Renal pelvis (tissue), 1 donor: ENCODE measurements at regions not wholly inside any gene's neighbourhood (a gene's known extent, or its start where the extent isn't known, plus 50 kb on each side); places are given as distances from the start of the nearest gene placed in this dataset.
A peak's percentile ranks its signal among the peaks of the same experiment; 100 is the strongest.

Source experiments
- DNase-seq: peaks from one replicate; pipeline ENCODE4 v3.0.0-alpha.2; 2013

DNA sequence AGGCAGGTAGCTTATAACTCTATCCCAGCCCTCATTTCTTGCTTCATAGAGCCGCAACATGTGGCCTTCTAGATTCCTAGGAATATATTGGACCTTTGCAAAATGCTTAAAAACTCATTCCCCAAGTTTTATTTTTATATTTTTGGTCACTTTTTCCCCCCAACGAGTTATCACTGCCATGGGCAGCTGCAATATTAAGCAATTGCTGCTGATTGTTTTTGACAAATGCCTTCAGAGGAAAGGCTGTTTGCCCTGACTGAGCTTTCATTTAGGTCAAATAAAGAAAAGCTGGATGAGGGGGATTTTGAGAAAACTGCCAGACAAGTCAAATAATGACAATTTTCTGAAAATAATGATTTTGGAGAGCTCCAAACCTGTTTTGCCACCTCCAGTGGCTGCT, 976.9 kb upstream of the MBL2 start:
- no peak for DNase-seq

DNA sequence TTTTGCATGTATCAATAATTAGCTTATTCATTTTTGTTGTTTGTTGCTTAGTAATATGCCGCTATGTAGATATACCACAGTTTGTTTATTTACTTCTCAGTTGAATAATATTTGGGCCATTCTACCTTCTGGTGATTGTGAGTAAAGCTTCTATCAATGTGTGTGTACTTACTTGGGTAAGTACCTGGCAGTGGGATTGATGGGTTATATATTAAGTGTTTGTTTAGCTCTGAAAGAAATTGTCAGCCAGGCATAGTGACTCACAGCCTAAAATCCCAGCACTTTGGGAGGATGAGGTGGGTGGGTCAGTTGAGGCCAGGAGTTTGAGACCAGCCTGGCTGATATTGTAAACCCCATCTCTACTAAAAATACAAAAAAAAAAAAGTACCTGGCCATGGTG, 975.7 kb upstream of the MBL2 start:
- DNase-seq, result no peak

DNA sequence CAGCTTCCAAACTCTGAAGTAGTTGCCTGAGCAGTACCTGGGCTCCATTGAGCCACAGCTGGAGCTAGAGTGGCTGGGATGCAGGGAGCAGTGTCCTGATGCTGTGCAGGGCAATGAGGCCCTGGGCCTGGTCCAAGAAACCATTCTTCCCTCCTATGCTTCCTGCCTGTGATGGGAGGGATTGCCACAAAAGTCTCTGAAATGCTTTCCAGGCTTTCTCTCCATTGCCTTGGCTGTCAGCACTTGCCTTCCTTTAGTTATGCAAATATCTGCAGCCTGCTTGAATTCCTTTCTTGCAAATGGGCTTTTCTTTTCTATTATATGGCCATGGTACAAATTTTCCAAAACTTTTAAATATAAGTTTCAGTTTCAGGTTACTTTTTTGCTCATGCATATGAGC, 972.2 kb upstream of the MBL2 start:
- DNase-seq, result no peak

DNA sequence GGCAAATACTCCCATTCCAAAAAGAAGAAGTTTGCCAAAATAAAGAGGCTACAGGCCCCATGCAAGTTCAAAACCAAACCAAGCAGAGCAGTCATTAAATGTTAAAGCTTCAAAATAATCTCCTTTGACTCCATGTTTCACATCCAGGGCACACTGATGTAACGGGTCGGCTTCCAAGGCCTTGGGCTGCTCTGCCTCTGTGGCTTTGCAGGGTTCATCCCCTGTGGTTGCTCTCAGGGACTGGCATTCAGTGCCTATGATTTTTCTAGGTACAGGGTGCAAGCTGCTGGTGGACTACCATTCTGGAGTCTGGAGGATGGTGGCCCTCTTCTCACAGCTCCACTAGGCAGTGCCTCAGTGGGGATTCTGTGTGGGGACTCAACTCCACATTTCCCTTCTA, 971.6 kb upstream of the MBL2 start:
- no peak for DNase-seq

DNA sequence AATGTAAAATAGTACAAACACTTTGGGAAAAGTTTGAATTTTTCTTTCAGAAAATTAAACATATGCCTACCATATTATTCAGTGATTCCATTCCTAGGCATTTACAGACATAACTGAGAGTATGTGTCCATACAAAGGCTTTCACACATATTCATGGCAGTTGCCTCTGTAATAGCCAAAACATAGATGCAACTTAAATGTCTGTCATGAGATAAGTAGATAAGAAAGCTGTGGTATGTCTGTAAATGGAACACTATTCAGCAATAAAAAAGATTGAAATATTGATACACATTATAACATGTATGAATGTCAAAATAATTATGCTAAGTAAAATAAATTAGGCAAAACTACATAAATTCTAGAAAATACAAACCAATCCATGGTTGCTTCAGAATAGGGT, 964.5 kb upstream of the MBL2 start:
- DNase-seq, result no peak

DNA sequence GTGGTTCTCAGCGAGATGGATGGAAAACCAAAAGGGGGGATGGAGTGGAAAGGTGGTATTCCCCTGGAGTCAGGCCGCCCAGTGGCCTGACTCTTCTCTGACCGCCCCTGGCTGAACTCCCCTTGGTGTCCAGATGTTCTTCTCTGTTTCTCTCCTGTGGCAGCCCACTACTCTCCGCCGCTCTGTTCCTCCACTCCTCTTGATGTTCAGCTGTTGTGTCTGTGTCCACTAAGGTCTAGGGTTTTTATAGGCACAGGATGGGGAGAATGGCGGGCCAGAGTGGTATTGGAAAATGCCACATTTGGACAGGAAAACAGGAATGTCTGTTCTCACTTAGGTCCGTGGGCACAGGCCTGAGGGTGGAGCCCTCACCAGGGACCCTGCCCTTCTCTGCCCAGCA, 954.3 kb upstream of the MBL2 start:
- no peak for DNase-seq

DNA sequence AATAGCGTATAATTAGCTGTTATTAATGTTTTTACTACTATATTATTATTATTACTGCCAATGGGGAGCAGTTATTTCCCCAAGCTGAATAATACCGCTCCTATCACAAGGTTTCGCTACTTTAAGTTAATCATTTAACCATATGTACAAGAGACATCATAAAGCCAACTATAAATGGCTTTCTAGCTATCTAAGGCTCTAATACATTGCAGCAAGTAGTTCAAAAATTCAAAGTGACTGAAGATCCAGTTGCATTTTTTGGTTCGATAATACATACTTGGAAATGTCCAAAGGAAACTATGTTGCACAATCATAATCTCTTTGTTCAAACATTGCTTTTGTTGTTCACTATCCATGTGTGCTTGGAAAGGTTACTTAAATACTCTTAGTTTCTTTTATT, 952.0 kb upstream of the MBL2 start:
- DNase-seq, result no peak

DNA sequence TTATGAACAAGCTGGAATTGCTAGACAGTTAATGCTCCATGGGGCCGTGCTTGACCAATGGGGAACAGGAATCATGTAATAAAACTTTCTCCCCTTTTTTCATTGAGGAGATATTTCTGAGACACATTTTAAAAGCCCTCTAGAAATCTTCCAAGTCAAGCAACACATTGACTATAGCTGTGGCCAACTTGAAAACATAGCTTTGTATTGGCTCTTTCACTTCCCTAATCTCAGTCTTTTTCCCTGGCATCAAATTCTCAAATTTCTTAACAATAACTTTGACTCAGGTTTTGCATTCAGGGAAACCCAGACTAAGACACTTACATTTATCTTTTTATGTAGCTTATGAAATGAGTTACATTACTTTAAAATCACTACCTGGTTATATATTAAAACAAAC, 947.1 kb upstream of the MBL2 start:
- DNase-seq, result no peak

DNA sequence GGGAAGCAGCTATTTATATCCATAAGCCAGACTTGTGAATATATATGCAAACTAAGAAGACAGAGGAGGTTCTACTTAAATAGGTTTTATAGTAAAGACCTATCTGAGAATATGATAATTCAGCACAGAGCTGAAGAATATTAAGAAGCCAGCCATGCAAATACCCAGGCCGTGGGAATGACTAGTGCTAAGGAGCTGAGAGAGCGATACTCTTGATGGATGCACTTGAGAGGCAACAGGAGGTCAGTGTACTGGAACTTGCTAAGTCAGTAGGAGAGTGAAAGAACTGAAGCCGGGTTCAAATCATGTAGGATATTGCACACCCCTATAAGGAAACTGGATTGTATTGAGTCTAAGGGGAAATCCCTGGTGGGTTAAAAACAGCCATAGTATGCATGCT, 943.6 kb upstream of the MBL2 start:
- DNase-seq, result no peak

DNA sequence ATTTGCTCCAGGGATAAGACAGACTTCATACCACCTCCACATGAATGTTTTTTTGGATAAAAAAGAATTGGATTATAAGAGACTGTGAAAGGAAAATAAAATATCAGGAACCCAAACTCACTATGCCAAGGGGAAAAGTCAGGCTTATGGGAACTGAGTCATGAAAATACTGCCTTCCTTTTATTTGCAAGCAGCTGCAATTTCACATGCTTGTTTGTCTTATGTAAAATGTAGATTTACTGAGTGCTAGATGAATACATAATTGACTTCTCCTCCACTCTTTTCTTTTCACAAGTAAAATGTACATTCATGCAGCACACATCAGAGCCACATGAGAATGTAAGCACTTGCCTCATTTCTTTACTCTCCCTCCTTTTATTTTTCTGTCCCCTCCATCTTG, 940.8 kb upstream of the MBL2 start:
- no peak for DNase-seq

DNA sequence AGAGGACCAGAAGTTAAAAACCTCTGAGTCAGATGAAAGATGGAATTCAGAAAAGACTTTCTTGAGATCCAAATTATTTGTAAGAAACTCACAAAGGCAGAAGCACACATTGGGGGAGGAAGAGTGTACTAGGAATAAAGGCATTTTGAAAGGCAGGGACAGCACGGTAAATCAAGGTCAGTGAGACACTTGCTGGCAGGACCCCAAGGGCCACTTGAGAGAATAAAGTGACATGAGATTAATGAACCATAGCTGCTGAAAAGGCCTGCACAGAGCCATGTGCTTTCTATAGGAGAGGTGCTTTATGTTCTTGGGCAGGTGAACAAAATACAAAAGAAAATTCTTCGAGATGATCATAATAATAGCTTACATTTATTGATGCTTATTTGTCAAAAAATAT, 929.9 kb upstream of the MBL2 start:
- DNase-seq, result peak; percentile 50

DNA sequence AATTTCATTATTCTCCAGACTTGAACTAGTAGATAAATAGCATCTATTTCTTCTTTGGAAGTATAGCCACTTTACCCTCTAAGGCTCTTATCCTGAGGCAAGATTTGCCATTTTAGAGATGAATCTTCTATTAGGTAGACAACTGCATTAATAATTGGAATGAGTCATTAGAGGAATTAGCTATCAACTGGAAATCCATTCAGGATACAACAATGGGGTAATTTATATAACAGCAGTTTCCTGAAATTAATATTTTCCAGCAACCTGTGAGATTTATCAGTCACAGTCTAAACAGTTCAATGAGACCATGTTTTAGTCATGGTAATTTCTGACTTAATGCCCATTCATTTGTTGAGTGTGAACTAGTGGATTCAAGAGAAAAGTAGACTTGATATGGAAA, 928.6 kb upstream of the MBL2 start:
- DNase-seq, result no peak

DNA sequence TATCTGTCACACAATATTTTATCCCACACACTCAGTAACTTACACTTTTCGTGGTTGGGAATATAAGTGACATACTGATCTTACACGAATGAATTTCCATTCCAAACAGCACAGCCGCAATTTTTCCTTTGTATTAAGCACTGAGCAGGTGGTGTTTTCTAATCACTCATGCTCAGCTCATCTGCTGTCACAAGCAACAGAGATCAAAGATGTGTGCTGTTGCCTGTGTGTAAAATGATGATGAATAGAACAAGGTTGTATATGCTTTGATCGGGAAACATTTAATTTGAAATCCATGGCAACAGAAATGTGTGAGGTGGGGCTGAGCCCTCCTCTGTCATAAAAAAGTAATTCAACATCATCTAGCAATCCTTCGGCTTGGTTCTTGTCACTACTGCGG, 927.7 kb upstream of the MBL2 start:
- DNase-seq, result no peak

DNA sequence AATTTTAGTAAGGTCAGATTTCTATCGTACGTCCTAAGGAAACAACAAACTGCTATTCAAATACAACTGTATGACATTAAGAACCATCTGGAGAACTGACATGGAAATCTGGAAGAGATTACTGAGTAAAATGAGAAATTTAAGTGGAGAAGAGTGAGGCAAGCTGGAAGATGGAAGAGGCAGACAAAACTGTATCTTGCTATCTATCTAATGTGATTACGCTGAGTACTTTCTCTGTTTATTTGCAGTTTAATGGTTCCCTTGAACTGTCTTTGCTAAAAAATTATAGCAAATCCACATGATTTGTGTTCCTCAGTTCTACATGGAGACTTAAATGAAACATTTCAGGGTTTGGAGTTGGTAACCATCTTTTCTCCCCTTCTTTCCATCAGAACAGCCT, 927.1 kb upstream of the MBL2 start:
- no peak for DNase-seq

DNA sequence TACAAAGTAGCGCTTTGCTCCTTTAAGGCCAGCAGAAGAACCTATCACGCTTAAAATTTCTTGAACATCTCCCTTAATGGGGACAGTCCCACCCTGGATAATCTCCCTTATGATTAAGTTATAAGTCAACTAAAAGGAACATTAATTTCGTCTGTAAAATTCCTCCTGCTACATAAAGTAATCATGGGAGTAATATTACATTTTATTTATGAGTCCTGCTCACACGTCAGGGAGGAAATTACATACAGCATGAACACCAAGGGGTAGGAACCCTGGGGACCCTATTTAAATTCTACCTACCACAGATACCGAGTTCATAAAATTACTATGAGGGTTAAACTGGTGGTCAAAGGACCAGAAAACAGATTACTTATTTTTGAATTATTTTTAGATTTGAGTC, 926.6 kb upstream of the MBL2 start:
- no peak for DNase-seq

DNA sequence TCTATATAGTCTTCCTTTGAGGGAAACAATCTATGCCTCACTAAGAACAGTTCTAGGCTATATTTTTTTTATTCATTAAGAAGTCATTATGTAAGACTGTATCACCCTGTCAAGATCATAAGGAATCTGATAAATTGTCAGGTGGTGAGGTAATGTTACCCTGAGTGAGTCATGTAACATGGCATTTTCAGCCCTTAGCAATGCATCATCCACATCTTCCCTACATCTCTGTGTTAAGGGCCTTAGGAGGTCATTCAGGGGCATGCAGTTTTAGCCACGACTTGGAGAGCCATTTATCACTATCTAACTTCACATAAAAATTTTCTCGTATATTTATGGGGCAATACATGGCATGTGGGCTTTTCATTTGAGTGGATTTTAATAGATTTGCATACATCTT, 924.5 kb upstream of the MBL2 start:
- no peak for DNase-seq

DNA sequence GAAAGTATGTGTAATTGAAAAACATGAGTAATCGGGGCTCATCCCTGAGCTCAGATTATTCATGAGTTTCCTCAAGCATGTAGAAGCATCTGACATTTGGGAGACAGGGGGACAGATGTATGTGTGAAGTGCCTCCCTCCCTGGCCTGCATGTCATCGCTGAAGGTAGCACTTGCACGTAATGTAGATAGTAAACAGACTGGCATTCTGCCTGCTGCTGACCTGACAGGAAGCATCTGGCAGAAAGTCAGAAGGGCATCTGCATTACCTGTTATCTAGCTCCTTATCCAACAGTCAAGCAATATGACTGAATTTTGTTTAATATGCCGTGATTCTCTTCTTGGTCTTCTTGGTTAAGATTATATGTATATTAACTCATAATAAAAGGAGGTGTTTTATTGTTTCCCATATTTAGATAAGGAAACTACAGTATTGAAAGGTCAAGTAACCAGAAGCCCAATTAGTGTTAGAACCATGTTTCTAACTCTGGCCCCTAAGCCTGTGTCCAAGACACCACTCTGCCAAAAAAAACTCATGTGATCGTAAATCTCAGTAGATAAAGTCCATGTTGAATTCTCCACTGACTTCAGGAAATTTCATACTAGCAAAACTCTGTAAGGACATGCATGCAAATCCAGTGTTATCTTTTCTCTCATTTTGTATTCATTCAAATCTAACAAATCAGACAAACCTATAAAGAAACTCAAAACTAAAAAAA, 918.1 kb upstream of the MBL2 start:
- DNase-seq, result peak; percentile 35

DNA sequence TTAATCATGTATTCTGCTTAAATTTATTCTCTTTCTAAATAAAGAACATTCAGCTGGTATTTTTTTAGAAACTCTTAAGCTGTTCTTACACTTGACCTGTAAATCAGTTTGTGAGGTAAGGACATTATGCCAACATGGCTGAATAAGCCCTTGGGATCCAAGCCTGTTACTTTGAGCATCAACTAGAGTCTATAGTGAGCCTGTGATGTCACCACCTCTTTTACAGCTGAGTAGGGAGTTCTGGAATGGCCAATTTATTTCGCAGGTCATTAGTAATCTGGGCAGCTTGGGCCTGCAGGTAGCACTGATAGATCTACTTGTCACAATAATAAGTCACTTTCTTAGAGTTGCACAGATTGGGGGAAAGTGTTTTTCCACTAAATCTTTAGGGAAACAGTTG, 915.2 kb upstream of the MBL2 start:
- no peak for DNase-seq

DNA sequence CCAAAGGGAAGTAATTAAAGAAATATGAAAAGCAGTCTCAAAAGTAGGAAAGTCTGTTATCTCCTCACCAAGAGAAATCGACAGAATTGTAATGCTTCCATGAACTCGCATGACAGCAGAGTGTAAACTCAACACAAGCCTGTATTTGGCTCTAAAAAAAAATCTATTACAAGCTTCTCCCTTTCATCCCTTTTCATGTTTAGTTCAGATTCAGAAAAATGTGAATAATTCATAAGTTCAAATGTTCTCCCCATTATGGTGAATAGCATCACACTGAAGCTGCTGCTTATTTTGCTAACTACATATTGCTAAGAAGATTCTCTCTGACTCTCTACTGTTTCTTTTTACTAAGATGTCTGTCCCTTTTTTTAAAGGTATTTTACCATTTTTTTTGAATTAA, 910.3 kb upstream of the MBL2 start:
- DNase-seq, result no peak

DNA sequence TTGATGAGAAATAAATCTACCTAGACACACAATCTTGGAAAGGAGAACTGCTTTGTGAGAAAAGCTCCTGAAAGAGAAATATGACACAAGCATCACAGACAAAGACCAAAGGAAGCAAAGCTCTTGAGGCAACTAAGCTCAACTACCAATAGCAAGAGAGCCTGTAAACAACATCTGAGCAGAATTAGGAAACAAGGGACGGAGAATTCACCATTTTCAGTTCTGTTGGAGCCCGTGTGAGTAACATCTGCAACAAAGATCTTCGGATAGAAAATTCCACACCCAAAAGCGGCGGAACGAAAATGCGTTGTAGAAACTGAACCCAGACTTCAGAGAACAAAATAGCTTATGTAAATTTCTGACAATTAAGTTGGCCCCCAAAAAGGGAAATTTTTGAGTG, 909.9 kb upstream of the MBL2 start:
- no peak for DNase-seq

DNA sequence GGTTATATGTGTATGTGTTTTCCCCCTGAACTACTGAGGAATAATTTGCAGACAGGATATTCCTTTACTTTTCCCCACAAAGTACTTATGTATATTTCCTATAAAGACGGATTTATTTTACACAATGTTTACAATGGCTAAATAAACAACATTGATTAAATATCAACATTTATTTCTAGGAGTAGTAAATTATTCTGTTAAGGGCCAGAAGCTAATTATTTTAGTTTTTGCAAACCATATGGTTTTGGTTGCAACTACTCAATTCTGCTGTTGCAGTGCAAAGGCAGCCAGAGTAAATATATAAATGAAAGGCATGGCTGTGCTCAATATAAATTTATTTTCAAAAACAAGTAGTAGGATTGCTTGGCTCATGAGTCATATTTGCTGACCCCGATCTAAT, 907.1 kb upstream of the MBL2 start:
- no peak for DNase-seq

DNA sequence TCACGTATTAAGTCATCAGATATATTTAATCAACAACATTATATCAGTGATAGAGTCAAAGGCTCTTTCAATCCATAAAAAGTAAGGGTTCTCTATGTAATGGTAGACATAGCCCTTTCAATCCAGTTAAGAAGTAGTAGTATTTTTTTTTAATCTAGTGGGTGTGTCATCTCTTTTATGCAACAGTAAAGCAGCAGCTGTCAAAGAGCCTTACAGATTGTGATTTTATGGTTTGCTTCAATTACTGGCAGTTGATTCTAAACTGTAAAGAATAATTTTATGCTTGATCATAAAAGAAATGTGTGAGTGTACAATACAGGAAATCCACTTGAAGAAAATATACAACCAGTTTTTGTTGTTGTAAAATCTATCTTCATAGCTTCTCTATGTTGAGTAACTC, 902.6 kb upstream of the MBL2 start:
- DNase-seq, result no peak

DNA sequence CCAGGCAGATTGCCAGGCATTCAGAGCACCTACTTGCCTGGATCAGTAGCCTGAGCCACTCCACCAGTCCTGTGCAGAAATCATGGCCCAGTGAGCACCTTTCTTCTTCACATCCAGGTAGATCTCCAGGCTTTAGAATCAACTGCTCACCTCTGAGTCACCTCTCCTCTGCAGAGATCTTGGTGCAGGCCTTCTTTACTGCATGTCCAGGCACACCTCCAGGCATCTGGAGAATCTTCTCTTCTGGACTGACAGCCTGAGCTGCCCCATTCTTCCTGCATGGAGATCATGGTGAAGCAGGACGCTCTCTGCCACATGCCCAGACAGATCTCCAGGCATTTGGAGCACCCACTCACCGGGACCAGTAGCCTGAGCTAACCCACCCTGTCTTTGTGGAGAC, 894.5 kb upstream of the MBL2 start:
- no peak for DNase-seq

DNA sequence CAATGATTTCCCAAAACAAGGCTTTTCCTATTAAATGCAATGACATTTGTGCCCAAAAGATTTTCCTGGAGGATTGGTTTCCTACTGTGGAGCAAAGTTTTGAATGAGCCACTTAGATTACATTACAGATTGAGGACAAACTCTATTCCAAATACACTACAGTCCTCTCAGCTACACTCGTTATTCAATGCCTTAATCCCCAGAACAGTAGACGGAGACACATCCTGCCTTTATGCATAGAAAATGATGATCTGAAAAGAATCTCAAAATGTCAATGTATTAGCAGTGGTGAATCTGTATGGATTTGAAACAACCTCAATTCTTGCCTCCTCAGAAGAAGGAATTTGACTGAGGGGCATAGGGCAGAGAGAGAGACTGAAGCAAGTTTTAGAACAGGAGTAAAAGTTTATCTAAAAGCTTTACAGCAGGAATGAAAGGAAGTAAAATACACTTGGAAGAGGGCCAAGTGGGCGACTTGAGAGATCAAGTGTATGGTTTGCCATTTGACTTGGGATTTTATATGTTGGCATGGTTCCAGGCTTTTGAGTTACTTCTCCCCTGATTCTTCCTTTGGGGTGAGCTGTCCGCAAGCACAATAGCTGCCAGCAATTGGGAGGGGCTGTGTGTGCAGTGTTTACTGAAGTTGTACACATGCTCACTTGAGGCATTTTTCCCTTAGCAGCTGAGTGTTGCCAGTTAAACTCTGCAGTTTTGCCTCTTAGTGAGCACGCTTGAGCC, 891.9 kb upstream of the MBL2 start:
- peak; percentile 66 for DNase-seq
